Erythroblast (primary cell): ENCODE measurements at regions not wholly inside any gene's neighbourhood (a gene's known extent, or its start where the extent isn't known, plus 50 kb on each side); places are given as distances from the start of the nearest gene placed in this dataset.

Experiments used
- GATA1 ChIP-seq: IDR thresholded peaks from 2 replicates; pipeline ENCODE4 v1.6.1; 2011; ENCODE audit warnings: low read depth, mild to moderate bottlenecking, control low read depth, low read length, moderate library complexity
- POLR2A ChIP-seq: IDR thresholded peaks from 2 replicates; pipeline ENCODE4 v1.6.1; 2011; ENCODE audit warnings: mild to moderate bottlenecking, low read length

GRCh38 chr2:8138525-8138922 is 543.3 kb upstream of the ID2 start:
- TF ChIP-seq POLR2A (no peak), GATA1 (no peak)
